GM13976 (cell line): ENCODE measurements at regions not wholly inside any gene's neighbourhood (a gene's known extent, or its start where the extent isn't known, plus 50 kb on each side); places are given as distances from the start of the nearest gene placed in this dataset.

Experiments used
- DNase-seq: peaks from one replicate; pipeline ENCODE4 v3.0.0; 2012; ENCODE audit warnings: low spot score
- CTCF ChIP-seq: IDR thresholded peaks from 2 replicates; pipeline ENCODE4 v1.5.1; 2012; ENCODE audit warnings: borderline replicate concordance, mild to moderate bottlenecking; ENCODE audit not compliant: insufficient read depth; ENCODE audit errors: extremely low read depth, missing control alignments, control extremely low read depth
- in situ Hi-C: fragments of 300-500 bp; cut with MboI; formaldehyde crosslinking; loops from one replicate; pipeline ENCODE4 v1.12.0; 2022; ENCODE audit warnings: low sequenced_read_pairs, mixed read lengths, inconsistent platforms; ENCODE audit not compliant: unreplicated experiment

DNA sequence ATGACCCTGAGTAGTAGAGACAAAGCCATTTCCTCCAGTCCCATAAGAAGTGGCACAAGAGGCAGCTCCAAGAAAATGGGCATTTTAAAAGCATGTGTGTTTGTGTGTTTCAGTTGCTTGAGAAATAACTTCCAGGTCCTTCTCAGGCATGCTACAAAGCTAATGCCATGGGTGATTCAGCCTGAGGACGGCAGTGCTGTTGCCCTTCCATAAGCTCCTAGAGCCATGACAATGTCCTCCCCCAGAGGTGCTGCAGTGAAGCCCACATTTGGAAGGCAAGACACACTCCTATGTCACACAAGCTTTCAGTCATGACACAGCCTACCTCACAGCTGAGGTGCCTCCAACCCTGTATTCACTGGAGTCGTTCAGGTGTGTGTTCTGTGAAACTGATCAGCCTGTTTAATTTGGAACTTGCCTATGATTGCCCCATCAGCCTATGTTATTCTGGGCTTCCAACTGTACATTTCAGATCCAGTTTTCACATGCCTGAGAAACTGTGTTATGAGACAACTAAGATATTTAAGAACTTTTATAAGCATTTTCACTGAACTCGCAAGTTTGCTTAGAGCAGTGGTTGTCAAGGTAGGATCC lies 213.6 kb downstream of the FOXO1 start:
- DNase-seq, result no peak
- TF ChIP-seq CTCF, result no peak
- in situ Hi-C loops, result no loop called here

DNA sequence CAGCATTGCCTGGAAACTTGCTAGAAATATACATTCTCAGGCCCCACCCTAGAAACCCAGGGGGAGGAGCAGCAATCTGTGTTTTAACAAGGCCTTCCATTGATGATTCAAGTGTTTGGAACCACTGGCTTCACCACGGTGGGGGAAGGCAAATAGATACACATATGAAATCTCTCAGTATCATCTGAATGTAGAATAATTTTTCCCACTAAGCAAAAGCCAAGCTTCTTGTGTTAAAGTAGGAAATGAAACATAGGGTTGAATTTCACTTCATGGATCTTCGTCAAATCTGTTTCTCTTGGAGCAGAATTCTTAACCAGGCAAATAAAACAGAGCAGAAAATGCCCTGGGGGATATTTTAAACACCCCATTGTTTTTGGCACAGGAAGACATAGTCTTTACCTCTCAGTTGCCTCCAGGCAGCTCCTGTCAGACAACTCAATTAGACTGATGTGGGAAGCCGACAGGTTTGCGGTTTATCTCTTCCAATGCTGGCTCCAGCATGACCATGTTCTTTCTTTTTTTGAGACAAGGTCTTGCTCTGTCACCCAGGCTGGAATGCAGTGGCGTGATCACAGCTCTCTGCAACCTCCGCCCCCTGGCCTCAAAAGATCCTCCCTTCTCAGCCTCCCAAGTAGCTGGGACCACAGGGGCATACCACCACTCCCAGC lies 213.0 kb downstream of the FOXO1 start:
- DNase-seq, result no peak
- no peak for TF ChIP-seq CTCF
- in situ Hi-C loops, result no loop called here

- in situ Hi-C loops, result no loop called here
- no peak for DNase-seq
- TF ChIP-seq CTCF, result no peak
Measured at GRCh38 chr13:40456397-40456953, 210.0 kb downstream of the FOXO1 start.

- in situ Hi-C loops, result no loop called here
- TF ChIP-seq CTCF, result no peak
- no peak for DNase-seq
Measured at GRCh38 chr13:40456979-40457553, 209.4 kb downstream of the FOXO1 start.

- no peak for TF ChIP-seq CTCF
- in situ Hi-C loops, result no loop called here
- DNase-seq, result no peak
Measured at GRCh38 chr13:40457929-40458719, 208.3 kb downstream of the FOXO1 start.

- no peak for DNase-seq
- no peak for TF ChIP-seq CTCF
- in situ Hi-C loops, result no loop called here
Measured at GRCh38 chr13:40458720-40458990, 207.8 kb downstream of the FOXO1 start.
